ENCODE measurements at regions not wholly inside any gene's neighbourhood (a gene's known extent, or its start where the extent isn't known, plus 50 kb on each side); places are given as distances from the start of the nearest gene placed in this dataset.

GRCh38 chr2:62296034-62296831 is 100.3 kb downstream of the B3GNT2 start:
- CTCF ChIA-PET = interaction anchor here (0.7 kb wide), 1 partner anchor 597 kb away, joined by 3 read pairs; no protein-coding TSS in a partner anchor
- intact Hi-C loops (cut with micrococcal nuclease; ENCODE audit: unreplicated experiment) = no loop called here

More at GRCh38 chr2:62296034-62296831, 100.3 kb downstream of the B3GNT2 start:
- DNase-seq (ENCODE audit: low read depth, low spot score) (no peak), ATAC-seq (no peak)
- Histone ChIP-seq H3K36me3 (ENCODE audit: control insufficient read depth, insufficient read depth, low read length) (no peaks in the 10 kb centered on the region), H3K9me3 (ENCODE audit: control insufficient read depth, insufficient read depth, low read depth, low read length) (no peaks in the 10 kb centered on the region), H3K4me3 (ENCODE audit: low read depth in 2 of 2, low read length in 2 of 2) (no peak overlapping the region), H3K4me1 (ENCODE audit: control insufficient read depth, insufficient read depth, low read length) (no peaks in the 10 kb centered on the region; the same call in 1 of the 2 replicates), H3K27ac (ENCODE audit: low read length) (no peak overlapping the region), H3K27me3 (ENCODE audit: control insufficient read depth, insufficient read depth, low read length) (no peaks in the 10 kb centered on the region)
- POLR2A ChIA-PET = no interaction called here
- BruUV-seq (replicated peaks) = no TSS peak
- TF ChIP-seq SIN3A (IDR thresholded peaks at IDR 0.05; ENCODE audit: borderline replicate concordance, insufficient read depth, low read depth, low read length) = no peak
- no peak for TF ChIP-seq CTCF (IDR thresholded peaks at IDR 0.05)
- no peak for TF ChIP-seq REST (IDR thresholded peaks at IDR 0.05; ENCODE audit: insufficient read depth in 1 of 2, low read depth in 2 of 2, low read length in 1 of 2)
- no peak for TF ChIP-seq TCF7L2 (IDR thresholded peaks at IDR 0.05; ENCODE audit: low read depth, low read length)
- no peak for TF ChIP-seq POLR2AphosphoS5 (IDR thresholded peaks at IDR 0.05; ENCODE audit: low read depth, low read length)
- in situ Hi-C loops (cut with HindIII; ENCODE audit: low pct_unique_long_range_greater_than_20kb, low sequenced_read_pairs) = no loop called here

All from Panc1 (cell line).